ENCODE measurements at regions not wholly inside any gene's neighbourhood (a gene's known extent, or its start where the extent isn't known, plus 50 kb on each side); places are given as distances from the start of the nearest gene placed in this dataset.
A peak's percentile ranks its signal among the peaks of the same experiment; 100 is the strongest.

- Histone ChIP-seq H3K9ac (ENCODE audit: low read length) (no peak overlapping the region), H4K20me1 (ENCODE audit: insufficient read depth, low read length) (no peaks in the 10 kb centered on the region), H3K4me2 (ENCODE audit: low read length) (no peak overlapping the region), H3K36me3 (ENCODE audit: insufficient read depth, low read length) (peaks cover 76% of the 10 kb centered on the region), H3K79me2 (ENCODE audit: insufficient read depth, low read length) (peaks cover 86% of the 10 kb centered on the region), H3K9me2 (ENCODE audit: low read depth, low read length) (no peaks in the 10 kb centered on the region), H3F3A (ENCODE audit: insufficient read depth, low read length) (no peaks in the 10 kb centered on the region), H3K27ac (ENCODE audit: low read depth, low read length, poor library complexity, severe bottlenecking) (peak overlapping the region; percentile 14), H3K27me3 (ENCODE audit: insufficient read depth, low read length) (no peaks in the 10 kb centered on the region), H2AFZ (ENCODE audit: low read length) (no peak overlapping the region), H3K9me3 (ENCODE audit: low read length) (no peaks in the 10 kb centered on the region), H3K4me3 (ENCODE audit: low read depth, low read length, poor library complexity, severe bottlenecking) (no peak overlapping the region), H3K4me1 (ENCODE audit: insufficient read depth, low read length, severe bottlenecking) (peaks cover 26% of the 10 kb centered on the region)
- TF ChIP-seq CTCF (IDR thresholded peaks at IDR 0.05; ENCODE audit: low read length) (peak; percentile 78), EZH2 (IDR thresholded peaks at IDR 0.05; ENCODE audit: borderline replicate concordance, low read length) (no peak)
These were observed 123.8 kb upstream of the MTHFD1L start for GRCh38 chr6:150741633-150742200.

GRCh38 chr6:150744522-150745260 lies 120.8 kb upstream of the MTHFD1L start:
- Histone ChIP-seq H3K27ac (ENCODE audit: low read depth, low read length, poor library complexity, severe bottlenecking) (peak overlapping the region; percentile 18), H2AFZ (ENCODE audit: low read length) (no peak overlapping the region), H3K36me3 (ENCODE audit: insufficient read depth, low read length) (peaks cover 73% of the 10 kb centered on the region), H4K20me1 (ENCODE audit: insufficient read depth, low read length) (no peaks in the 10 kb centered on the region), H3K27me3 (ENCODE audit: insufficient read depth, low read length) (no peaks in the 10 kb centered on the region), H3K4me2 (ENCODE audit: low read length) (no peak overlapping the region), H3K9me2 (ENCODE audit: low read depth, low read length) (no peaks in the 10 kb centered on the region), H3F3A (ENCODE audit: insufficient read depth, low read length) (no peaks in the 10 kb centered on the region), H3K9ac (ENCODE audit: low read length) (no peak overlapping the region), H3K4me1 (ENCODE audit: insufficient read depth, low read length, severe bottlenecking) (peaks cover 26% of the 10 kb centered on the region), H3K79me2 (ENCODE audit: insufficient read depth, low read length) (peaks cover 75% of the 10 kb centered on the region), H3K9me3 (ENCODE audit: low read length) (no peaks in the 10 kb centered on the region), H3K4me3 (ENCODE audit: low read depth, low read length, poor library complexity, severe bottlenecking) (no peak overlapping the region)
- no peak for TF ChIP-seq CTCF (IDR thresholded peaks at IDR 0.05; ENCODE audit: low read length)
- no peak for TF ChIP-seq EZH2 (IDR thresholded peaks at IDR 0.05; ENCODE audit: borderline replicate concordance, low read length)

- no peaks in the 10 kb centered on the region for H3K9me2 ChIP-seq (ENCODE audit: low read depth, low read length)
- peak overlapping the region; percentile 8; the same call in 1 of the 2 replicates for H3K4me2 ChIP-seq (ENCODE audit: low read length)
- peaks cover 26% of the 10 kb centered on the region for H3K4me1 ChIP-seq (ENCODE audit: insufficient read depth, low read length, severe bottlenecking)
- H3K36me3 ChIP-seq (ENCODE audit: insufficient read depth, low read length), result peaks cover 71% of the 10 kb centered on the region
- no peak overlapping the region for H2AFZ ChIP-seq (ENCODE audit: low read length)
- TF ChIP-seq EZH2 (IDR thresholded peaks at IDR 0.05; ENCODE audit: borderline replicate concordance, low read length), result no peak
- no peak for TF ChIP-seq CTCF (IDR thresholded peaks at IDR 0.05; ENCODE audit: low read length)
- H3K79me2 ChIP-seq (ENCODE audit: insufficient read depth, low read length), result peaks cover 67% of the 10 kb centered on the region
- no peaks in the 10 kb centered on the region for H3K9me3 ChIP-seq (ENCODE audit: low read length)
- no peaks in the 10 kb centered on the region for H4K20me1 ChIP-seq (ENCODE audit: insufficient read depth, low read length)
- peak overlapping the region; percentile 1 for H3K27ac ChIP-seq (ENCODE audit: low read depth, low read length, poor library complexity, severe bottlenecking)
- no peak overlapping the region for H3K9ac ChIP-seq (ENCODE audit: low read length)
- H3F3A ChIP-seq (ENCODE audit: insufficient read depth, low read length), result no peaks in the 10 kb centered on the region
- H3K4me3 ChIP-seq (ENCODE audit: low read depth, low read length, poor library complexity, severe bottlenecking), result no peak overlapping the region
- H3K27me3 ChIP-seq (ENCODE audit: insufficient read depth, low read length), result no peaks in the 10 kb centered on the region
These were observed 119.6 kb upstream of the MTHFD1L start for GRCh38 chr6:150745896-150746295.
